GM18909 (cell line): ENCODE measurements at regions not wholly inside any gene's neighbourhood (a gene's known extent, or its start where the extent isn't known, plus 50 kb on each side); places are given as distances from the start of the nearest gene placed in this dataset.
"Not testable (repeated sequence)": the region's sequence is repeated elsewhere in the genome, so short reads cannot be mapped to it uniquely, and the experiment has no call there.

Source experiments
- ATAC-seq: cut with Tn5 transposase; IDR thresholded peaks from one replicate; pipeline ENCODE4 v1.9.1; 2021; ENCODE audit warnings: mild to moderate bottlenecking; ENCODE audit not compliant: unreplicated experiment, poor library complexity

DNA sequence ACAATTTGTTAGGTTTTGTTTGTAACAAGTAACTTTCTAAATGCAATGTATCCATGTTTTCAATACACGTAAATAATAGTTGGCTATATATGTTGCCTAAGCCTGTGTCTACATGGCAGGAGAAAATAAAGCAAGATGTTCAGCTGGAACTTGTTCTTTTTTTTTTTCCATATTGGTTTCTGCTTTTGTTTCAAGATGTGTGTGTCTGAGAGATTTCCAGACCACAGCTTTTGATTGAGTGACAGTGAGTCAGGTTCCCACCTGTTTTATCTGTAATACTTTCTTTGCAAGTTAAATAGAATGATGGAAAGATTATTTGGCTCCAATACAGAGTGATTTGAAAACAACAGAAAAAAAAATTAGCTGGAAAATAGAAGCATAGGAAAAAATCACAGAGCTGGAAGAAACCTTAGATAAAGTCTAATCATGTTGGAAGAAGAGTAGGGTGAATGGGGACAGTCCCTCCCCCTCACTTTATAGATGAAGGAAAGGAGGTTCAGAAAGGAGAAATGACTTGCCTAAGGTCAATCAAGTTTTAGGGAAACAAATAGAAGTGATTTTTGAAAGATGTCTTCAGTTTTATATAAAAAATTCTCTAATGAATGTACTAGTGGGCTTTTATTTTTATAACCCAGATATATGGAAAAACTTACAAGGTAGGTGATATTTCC is 150.9 kb upstream of the STMND1 start:
- no peak for ATAC-seq

- no peak for ATAC-seq
Measured at GRCh38 chr6:16950302-16950701, 151.5 kb upstream of the STMND1 start.

GRCh38 chr6:16949716-16950115 is 152.1 kb upstream of the STMND1 start:
- no peak for ATAC-seq

DNA sequence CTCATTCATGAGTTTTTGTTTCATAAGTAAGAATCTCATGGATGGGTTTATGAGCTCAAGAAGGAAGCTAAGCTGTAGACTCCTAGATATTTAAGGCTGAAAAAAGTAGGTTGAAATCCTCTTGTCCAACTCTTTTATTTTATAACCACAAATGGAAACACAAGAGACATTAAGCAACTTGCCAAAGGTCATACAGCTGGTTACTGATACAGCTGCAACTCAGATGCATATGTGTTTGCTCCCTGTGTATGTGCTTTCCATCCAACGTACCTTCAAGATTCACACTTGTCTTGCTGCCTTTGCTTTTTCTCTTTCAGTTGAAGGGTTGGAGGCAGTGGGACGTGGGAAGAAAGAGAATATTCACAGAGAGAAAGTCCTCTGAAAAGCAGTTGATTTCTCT is 153.5 kb upstream of the STMND1 start:
- no peak for ATAC-seq

- no peak for ATAC-seq
Measured at GRCh38 chr6:16947375-16948015, 154.4 kb upstream of the STMND1 start.

DNA sequence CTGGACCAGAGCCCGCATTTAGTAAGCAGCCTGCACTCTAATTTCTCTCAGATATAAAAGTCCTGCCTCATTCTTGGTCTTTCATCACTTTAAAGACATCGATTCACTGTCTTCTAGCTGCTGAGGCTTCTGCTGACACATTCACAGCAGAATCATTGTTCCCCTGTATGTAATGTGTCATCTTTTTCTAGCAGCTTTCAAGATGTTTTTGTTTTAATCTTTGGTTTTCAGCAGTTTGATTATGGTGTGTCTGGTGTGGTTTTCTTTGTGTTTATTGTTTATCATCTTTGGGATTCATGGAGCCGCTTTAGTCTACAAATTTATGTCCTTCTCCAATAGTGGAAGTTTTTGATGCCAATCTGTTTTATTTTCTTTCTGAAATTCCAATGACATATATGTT is 157.3 kb upstream of the STMND1 start:
- no peak for ATAC-seq

DNA sequence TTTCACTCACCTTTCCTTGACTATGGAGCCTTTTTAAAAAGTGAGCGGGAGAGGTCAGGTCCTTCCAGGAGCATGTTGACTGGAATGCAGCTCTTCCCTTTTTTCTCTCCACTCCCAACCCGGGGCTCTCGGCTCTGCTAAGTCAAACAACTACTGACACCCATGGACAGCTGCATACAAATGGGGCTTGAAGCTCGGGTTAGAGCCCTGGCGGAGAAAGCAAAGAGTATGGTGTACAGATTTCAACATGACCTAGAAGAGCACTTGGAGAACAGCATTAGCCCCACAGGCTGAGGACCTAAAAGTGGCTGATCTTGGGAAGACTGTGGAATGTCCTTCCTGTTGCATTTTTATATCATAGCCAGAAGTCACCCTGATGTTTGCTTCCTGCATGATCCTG is 162.0 kb upstream of the STMND1 start:
- no peak for ATAC-seq

DNA sequence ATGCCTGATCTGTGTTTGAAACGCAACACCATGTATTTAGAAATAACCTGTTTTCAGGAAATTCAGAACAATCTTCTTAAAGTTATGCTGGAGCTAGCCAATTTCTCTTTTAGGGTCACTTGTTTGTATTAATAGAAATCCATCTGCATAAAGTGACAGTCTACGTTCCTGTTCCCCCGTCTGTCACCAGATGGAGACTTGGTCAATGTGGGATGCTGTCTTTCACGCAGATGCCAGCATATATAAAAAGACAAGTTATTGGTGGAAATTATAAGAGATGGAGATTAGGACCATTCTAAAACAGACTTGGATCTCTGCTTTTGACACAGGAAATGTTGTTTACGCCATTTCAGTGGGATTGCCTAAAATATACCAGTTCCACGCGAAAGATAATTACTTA is 162.5 kb upstream of the STMND1 start:
- no peak for ATAC-seq

DNA sequence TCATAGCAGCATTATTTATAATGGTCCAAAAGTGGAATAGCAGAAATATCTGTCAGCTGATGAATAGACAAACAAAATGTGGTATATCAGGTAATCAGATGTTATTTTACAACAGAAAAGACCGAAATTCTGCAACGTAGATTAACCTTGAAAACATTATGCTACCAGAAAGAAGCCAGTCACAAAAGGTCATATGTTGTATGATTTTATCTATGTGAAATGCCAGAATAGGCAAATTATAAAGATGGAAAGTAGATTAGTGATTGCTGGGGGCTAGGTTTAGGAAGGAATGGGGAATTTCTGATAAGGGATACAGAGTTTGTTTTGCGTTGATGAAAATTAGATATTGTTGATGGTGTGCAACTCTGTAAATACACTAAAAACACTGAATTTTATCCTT is 165.0 kb upstream of the STMND1 start:
- ATAC-seq, result no peak

DNA sequence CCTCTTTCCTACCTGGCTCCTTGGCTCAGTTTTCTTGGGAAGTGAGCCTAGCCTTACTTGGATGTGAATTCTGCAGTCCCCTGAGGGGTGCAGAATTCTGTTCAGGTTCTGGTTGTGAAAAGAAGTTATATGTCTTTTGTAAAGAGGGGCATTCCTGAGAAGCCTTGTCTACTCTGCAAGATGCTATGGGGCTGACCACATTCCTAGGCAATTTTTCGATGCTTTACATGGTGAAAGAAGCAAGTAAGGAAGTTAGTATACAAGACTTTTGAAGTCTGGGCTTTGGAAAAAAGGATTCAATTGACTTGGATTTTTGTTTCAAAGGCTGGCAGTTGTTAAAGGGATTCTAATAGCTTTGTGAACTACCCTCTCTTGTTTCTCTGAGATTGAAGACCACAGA is 167.9 kb upstream of the STMND1 start:
- ATAC-seq, result no peak

DNA sequence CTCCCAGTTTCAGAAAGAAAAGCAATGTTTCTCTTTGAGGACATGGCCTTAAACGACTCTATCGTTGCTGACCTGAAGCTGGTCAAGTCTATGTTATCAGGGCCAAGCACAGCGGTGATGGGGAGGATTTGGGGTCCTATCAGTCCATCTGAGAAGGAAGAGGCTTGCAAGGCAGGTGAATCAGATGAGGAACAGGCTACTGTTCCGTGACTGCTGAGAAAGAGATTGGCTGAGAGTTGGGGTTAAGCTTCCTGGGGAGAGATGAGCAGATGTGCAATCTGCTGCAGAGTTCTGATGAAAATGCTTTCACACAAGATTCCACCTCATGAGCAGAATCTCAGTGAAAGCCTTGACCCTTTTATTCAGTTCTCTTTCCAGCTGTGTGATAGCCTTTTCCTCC is 168.3 kb upstream of the STMND1 start:
- no peak for ATAC-seq

DNA sequence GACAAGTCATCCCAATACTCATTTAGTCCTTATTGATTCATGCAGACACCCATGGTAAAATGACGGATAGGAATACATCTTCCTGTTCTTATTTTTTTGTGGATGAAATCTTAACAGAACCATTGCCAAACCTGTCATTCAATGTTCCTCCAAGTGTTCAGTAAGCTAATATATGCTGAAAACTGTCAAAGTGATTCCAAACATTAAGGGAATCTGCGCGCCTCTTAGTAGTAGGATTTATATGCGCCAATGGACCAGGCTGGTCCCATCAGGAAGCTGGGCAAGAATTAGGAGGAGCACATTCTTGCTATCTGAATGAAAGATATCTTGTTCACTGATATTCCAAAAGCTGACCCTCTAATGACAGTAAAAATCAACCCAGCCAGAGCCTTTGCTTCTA is 168.9 kb upstream of the STMND1 start:
- no peak for ATAC-seq

DNA sequence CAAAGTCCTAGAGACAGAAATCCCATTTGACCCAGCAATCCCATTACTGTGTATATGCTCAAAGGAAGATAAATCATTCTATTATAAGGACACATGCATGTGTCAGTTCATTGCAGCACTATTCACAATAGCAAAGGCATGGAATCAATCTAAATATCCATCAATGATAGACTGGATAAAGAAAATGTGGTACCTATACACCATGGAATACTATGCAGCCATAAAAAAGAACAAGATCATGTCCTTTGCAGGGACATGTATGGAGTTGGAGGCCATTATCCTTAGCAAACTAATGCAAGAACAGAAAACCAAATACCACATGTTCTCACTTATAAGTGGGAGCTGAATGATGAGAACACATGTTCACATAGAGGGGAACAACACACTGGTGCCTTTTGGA is 169.8 kb upstream of the ATXN1 start:
- ATAC-seq, result not testable (repeated sequence)

DNA sequence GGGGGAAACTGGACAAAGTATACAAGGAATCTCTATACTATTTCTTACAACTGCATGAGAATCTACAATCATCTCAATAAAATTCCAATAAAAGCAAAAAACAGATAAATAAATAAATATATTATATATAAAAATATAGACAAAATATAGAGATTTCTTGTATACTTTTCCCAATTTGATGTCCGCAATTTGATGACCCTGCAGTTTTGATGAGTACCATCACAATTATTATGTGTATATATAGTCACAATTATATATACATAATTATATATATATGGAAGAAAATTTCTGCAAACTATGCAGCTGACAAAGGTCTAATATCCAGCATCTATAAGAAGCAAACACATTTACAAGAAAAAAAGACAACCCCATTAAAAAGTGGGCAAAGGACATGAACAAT is 169.2 kb upstream of the ATXN1 start:
- no peak for ATAC-seq

DNA sequence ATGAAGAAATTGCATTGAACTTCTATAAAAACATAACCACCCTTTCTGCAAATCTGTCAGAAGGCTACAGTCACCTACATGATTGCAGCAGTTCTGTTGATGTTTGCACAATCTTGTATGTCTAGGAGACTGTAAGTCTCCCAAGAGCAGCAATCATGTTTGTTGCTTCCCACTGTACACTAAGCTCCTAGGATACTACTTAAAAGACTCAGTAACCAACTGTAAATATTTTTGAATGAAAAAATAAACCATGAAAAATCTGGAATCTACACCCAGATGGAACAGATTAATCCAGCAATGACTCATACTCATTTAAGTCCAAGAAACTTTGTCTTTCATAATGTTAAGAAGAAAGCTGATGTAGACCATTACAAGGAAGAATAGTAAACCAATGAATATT is 168.5 kb upstream of the ATXN1 start:
- ATAC-seq, result no peak

- no peak for ATAC-seq
Measured at GRCh38 chr6:16928387-16928786, 167.1 kb upstream of the ATXN1 start.

GRCh38 chr6:16927205-16927604 is 165.9 kb upstream of the ATXN1 start:
- no peak for ATAC-seq

DNA sequence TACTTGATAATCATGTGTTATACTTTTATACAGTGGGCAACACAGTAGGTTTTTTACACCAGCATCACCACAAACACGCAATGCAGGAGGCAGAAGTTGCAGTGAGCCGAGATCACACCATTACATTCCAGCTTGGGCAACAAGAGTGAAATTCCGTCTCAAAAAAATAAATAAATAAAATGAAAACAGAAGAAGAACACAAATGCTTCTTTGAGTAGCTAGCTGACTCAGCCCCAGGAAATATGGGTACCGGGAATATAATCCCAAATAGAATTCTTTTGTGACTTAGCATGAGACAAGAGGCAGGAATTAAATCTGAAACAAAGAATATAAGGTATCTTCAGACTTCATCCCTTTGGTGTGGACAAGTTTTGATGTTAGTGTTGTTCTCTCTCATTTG is 164.2 kb upstream of the ATXN1 start:
- ATAC-seq, result no peak

GRCh38 chr6:16922282-16922681 is 161.0 kb upstream of the ATXN1 start:
- ATAC-seq, result no peak

GRCh38 chr6:16921399-16922110 is 160.3 kb upstream of the ATXN1 start:
- ATAC-seq, result no peak

DNA sequence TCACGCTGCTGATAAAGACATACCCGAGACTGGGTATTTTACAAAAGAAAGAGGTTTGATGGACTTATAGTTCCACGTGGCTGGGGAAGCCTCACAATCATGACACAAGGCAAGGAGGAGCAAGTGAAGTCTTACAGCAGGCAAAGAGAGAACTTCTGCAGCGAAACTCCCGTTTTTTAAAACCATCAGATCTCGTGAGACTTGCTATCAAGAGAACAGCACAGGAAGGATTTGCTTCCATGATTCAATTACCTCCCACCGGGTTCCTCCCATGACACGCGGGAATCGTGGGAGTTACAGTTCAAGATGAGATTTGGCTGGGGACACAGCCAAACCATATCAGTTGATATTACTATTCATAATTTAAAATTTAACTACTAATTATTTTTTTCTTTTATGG is 157.3 kb upstream of the ATXN1 start:
- no peak for ATAC-seq

GRCh38 chr6:16914184-16914583 is 152.9 kb upstream of the ATXN1 start:
- ATAC-seq, result no peak
